Activated T-cell treated with anti-CD3 and anti-CD28 coated beads, Interleukin-2, amount 50 U/mL, for 72 hours (primary cell): ENCODE measurements at regions not wholly inside any gene's neighbourhood (a gene's known extent, or its start where the extent isn't known, plus 50 kb on each side); places are given as distances from the start of the nearest gene placed in this dataset.

ENCODE experiments used
- ATAC-seq, 2 donors: fragments of 150-1000 bp; cut with Tn5 transposase; replicated peaks in 1 of 2; 2 replicates each; pipeline ENCODE4 v1.10.0; 2021; ENCODE audit warnings: moderate library complexity in 2 of 2, mild to moderate bottlenecking in 1 of 2
- DNase-seq, 2 donors: peaks; one replicate each; pipeline ENCODE4 v3.0.0; 2021 to 2022; ENCODE audit warnings: mixed read lengths in 1 of 2
- H3K27ac Mint-ChIP-seq: one replicate; pipeline ENCODE4 v1.8.0; 2022; ENCODE audit warnings: mild to moderate bottlenecking, moderate library complexity, mixed read lengths
- H3K27me3 Mint-ChIP-seq: one replicate; pipeline ENCODE4 v1.8.0; 2022; ENCODE audit warnings: low read depth, mixed read lengths
- H3K36me3 Mint-ChIP-seq, 2 donors: one replicate each; pipeline ENCODE4 v1.8.0; 2022; ENCODE audit warnings: mixed read lengths in 2 of 2, mild to moderate bottlenecking in 1 of 2; ENCODE audit not compliant: insufficient read depth in 2 of 2
- H3K4me1 Mint-ChIP-seq: one replicate; pipeline ENCODE4 v1.8.0; 2022; ENCODE audit warnings: low read depth, mixed read lengths
- H3K4me3 Mint-ChIP-seq, 2 donors: one replicate each; pipeline ENCODE4 v1.8.0; 2022; ENCODE audit warnings: mild to moderate bottlenecking in 2 of 2, mixed read lengths in 2 of 2, moderate library complexity in 2 of 2
- H3K9me3 Mint-ChIP-seq, 2 donors: one replicate each; pipeline ENCODE4 v1.8.0; 2022; ENCODE audit warnings: mixed read lengths in 2 of 2

GRCh38 chr5:153066281-153066680 is 424.2 kb upstream of the GRIA1 start:
- Mint-ChIP-seq H3K27me3 (no peaks in the 10 kb centered on the region), H3K27ac (no peak overlapping the region), H3K4me3 (no peak overlapping the region), H3K36me3 (no peaks in the 10 kb centered on the region), H3K9me3 (peaks cover 4 to 8% of the 10 kb centered on the region in 2 donors), H3K4me1 (no peaks in the 10 kb centered on the region)
- DNase-seq (no peak), ATAC-seq (no peak)

GRCh38 chr5:153067869-153068268 is 422.6 kb upstream of the GRIA1 start:
- H3K4me3 Mint-ChIP-seq: no peak overlapping the region
- no peaks in the 10 kb centered on the region for H3K36me3 Mint-ChIP-seq
- DNase-seq (no peak), ATAC-seq (no peak)
- H3K27ac Mint-ChIP-seq: no peak overlapping the region
- H3K4me1 Mint-ChIP-seq: no peaks in the 10 kb centered on the region
- H3K9me3 Mint-ChIP-seq: peaks cover 4 to 8% of the 10 kb centered on the region in 2 donors
- no peaks in the 10 kb centered on the region for H3K27me3 Mint-ChIP-seq

GRCh38 chr5:153079396-153079795 is 411.1 kb upstream of the GRIA1 start:
- no peaks in the 10 kb centered on the region for H3K4me1 Mint-ChIP-seq
- ATAC-seq (no peak), DNase-seq (no peak)
- no peak overlapping the region for H3K27ac Mint-ChIP-seq
- peaks cover 2 to 5% of the 10 kb centered on the region in 2 donors for H3K9me3 Mint-ChIP-seq
- H3K27me3 Mint-ChIP-seq: no peaks in the 10 kb centered on the region
- H3K36me3 Mint-ChIP-seq: no peaks in the 10 kb centered on the region
- no peak overlapping the region for H3K4me3 Mint-ChIP-seq

- Mint-ChIP-seq H3K4me1 (no peaks in the 10 kb centered on the region), H3K36me3 (no peaks in the 10 kb centered on the region), H3K27ac (no peak overlapping the region), H3K9me3 (peaks cover 2 to 5% of the 10 kb centered on the region in 2 donors), H3K27me3 (no peaks in the 10 kb centered on the region), H3K4me3 (no peak overlapping the region)
- DNase-seq: no peak
- no peak for ATAC-seq
Measured at GRCh38 chr5:153080940-153081339, 409.5 kb upstream of the GRIA1 start.

GRCh38 chr5:153081385-153081784 is 409.1 kb upstream of the GRIA1 start:
- H3K36me3 Mint-ChIP-seq: no peaks in the 10 kb centered on the region
- H3K27me3 Mint-ChIP-seq: no peaks in the 10 kb centered on the region
- no peak overlapping the region for H3K27ac Mint-ChIP-seq
- ATAC-seq (no peak), DNase-seq (no peak)
- H3K4me1 Mint-ChIP-seq: no peaks in the 10 kb centered on the region
- no peak overlapping the region for H3K4me3 Mint-ChIP-seq
- peaks cover 2 to 5% of the 10 kb centered on the region in 2 donors for H3K9me3 Mint-ChIP-seq

- no peak for ATAC-seq
- Mint-ChIP-seq H3K4me1 (no peaks in the 10 kb centered on the region), H3K9me3 (peaks cover 0 to 4% of the 10 kb centered on the region in 2 donors), H3K36me3 (no peaks in the 10 kb centered on the region), H3K27me3 (no peaks in the 10 kb centered on the region), H3K4me3 (no peak overlapping the region), H3K27ac (no peak overlapping the region)
- DNase-seq: no peak
Measured at GRCh38 chr5:153084511-153084910, 406.0 kb upstream of the GRIA1 start.

- Mint-ChIP-seq H3K4me1 (no peaks in the 10 kb centered on the region), H3K27ac (no peak overlapping the region), H3K36me3 (no peaks in the 10 kb centered on the region), H3K4me3 (no peak overlapping the region), H3K27me3 (no peaks in the 10 kb centered on the region), H3K9me3 (peaks cover 0 to 4% of the 10 kb centered on the region in 2 donors)
- ATAC-seq (no peak), DNase-seq (no peak)
Measured at GRCh38 chr5:153086486-153086885, 404.0 kb upstream of the GRIA1 start.

- ATAC-seq: no peak
- H3K4me3 Mint-ChIP-seq: no peak overlapping the region
- no peaks in the 10 kb centered on the region for H3K27me3 Mint-ChIP-seq
- no peak overlapping the region for H3K27ac Mint-ChIP-seq
- H3K9me3 Mint-ChIP-seq: peaks cover 0 to 6% of the 10 kb centered on the region in 2 donors
- no peaks in the 10 kb centered on the region for H3K4me1 Mint-ChIP-seq
- DNase-seq: no peak
- no peaks in the 10 kb centered on the region for H3K36me3 Mint-ChIP-seq
Measured at GRCh38 chr5:153088538-153088937, 401.9 kb upstream of the GRIA1 start.

- no peaks in the 10 kb centered on the region for H3K4me1 Mint-ChIP-seq
- no peak overlapping the region for H3K27ac Mint-ChIP-seq
Measured at GRCh38 chr5:153094333-153094732, 396.1 kb upstream of the GRIA1 start.

GRCh38 chr5:153096381-153096780 is 394.1 kb upstream of the GRIA1 start:
- Mint-ChIP-seq H3K27ac (no peak overlapping the region), H3K27me3 (no peaks in the 10 kb centered on the region), H3K36me3 (peaks cover 0 to 3% of the 10 kb centered on the region in 2 donors), H3K9me3 (peaks cover 3 to 12% of the 10 kb centered on the region in 2 donors), H3K4me1 (no peaks in the 10 kb centered on the region), H3K4me3 (no peak overlapping the region)
- ATAC-seq: no peak
- DNase-seq: no peak

More at GRCh38 chr5:153094333-153094732, 396.1 kb upstream of the GRIA1 start:
- Mint-ChIP-seq H3K27me3 (no peaks in the 10 kb centered on the region), H3K9me3 (peaks cover 6 to 12% of the 10 kb centered on the region in 2 donors), H3K4me3 (no peak overlapping the region), H3K36me3 (peaks cover 0 to 3% of the 10 kb centered on the region in 2 donors)
- ATAC-seq (no peak), DNase-seq (no peak)

GRCh38 chr5:153099328-153099727 is 391.1 kb upstream of the GRIA1 start:
- Mint-ChIP-seq H3K9me3 (peaks cover 1 to 12% of the 10 kb centered on the region in 2 donors), H3K4me3 (no peak overlapping the region)
- no peak for ATAC-seq

GRCh38 chr5:153101235-153102180 is 389.0 kb upstream of the GRIA1 start:
- DNase-seq (no peak), ATAC-seq (no peak)
- Mint-ChIP-seq H3K4me1 (no peaks in the 10 kb centered on the region), H3K4me3 (no peak overlapping the region), H3K36me3 (no peaks in the 10 kb centered on the region), H3K9me3 (peaks cover 1 to 9% of the 10 kb centered on the region in 2 donors), H3K27ac (no peak overlapping the region), H3K27me3 (no peaks in the 10 kb centered on the region)

More at GRCh38 chr5:153099328-153099727, 391.1 kb upstream of the GRIA1 start:
- Mint-ChIP-seq H3K27ac (no peak overlapping the region), H3K4me1 (no peaks in the 10 kb centered on the region), H3K36me3 (peaks cover 0 to 1% of the 10 kb centered on the region in 2 donors), H3K27me3 (no peaks in the 10 kb centered on the region)
- no peak for DNase-seq

- H3K9me3 Mint-ChIP-seq: peaks cover 3 to 10% of the 10 kb centered on the region in 2 donors
- no peak for ATAC-seq
- H3K27me3 Mint-ChIP-seq: no peaks in the 10 kb centered on the region
- no peaks in the 10 kb centered on the region for H3K4me1 Mint-ChIP-seq
- no peaks in the 10 kb centered on the region for H3K36me3 Mint-ChIP-seq
- no peak for DNase-seq
- H3K4me3 Mint-ChIP-seq: no peak overlapping the region
- H3K27ac Mint-ChIP-seq: no peak overlapping the region
Measured at GRCh38 chr5:153116916-153117315, 373.6 kb upstream of the GRIA1 start.
